SK-N-SH (cell line): ENCODE measurements at regions not wholly inside any gene's neighbourhood (a gene's known extent, or its start where the extent isn't known, plus 50 kb on each side); places are given as distances from the start of the nearest gene placed in this dataset.

ENCODE experiments used
- CTCF ChIA-PET: fragments of 300-600, 350-600 bp; formaldehyde crosslinking; extraction: SDS; loops from one replicate; lab custom pipeline; 2021; lab: Yijun Ruan, JAX
- POLR2A ChIA-PET: fragments of 350-600 bp; sonication (Branson Sonifier 250); formaldehyde crosslinking; extraction: SDS; loops from one replicate; lab custom pipeline; 2020; ENCODE audit warnings: antibody characterized with exemption, inconsistent platforms; lab: Yijun Ruan, JAX
- DNase-seq: peaks from one replicate; pipeline ENCODE4 v3.0.0; 2012
- H2AFZ ChIP-seq: fragments of 200-600 bp; sonication (generic); 2 replicates; pipeline ENCODE4 v1.8.1; 2016; ENCODE audit warnings: antibody characterized with exemption, mild to moderate bottlenecking, low read depth
- H3F3A ChIP-seq: fragments of 200-600 bp; sonication (generic); replicated peaks from 2 replicates; pipeline ENCODE3; 2016; ENCODE audit warnings: antibody characterized with exemption, mild to moderate bottlenecking; ENCODE audit not compliant: insufficient read depth
- H3K27ac ChIP-seq, 2 experiments: fragments of 200-500 bp in 1 of 2; fragments of 200-600 bp in 1 of 2; sonication (Bioruptor generic) in 1 of 2; sonication (generic), shearing (Covaris generic) in 1 of 2; 2 replicates each; pipeline versions ENCODE4 v1.5.1 to v1.6.1; 2014 to 2016; ENCODE audit warnings: low read depth in 2 of 2, inconsistent platforms in 1 of 2, low read length in 1 of 2, mild to moderate bottlenecking in 1 of 2, mixed read lengths in 1 of 2
- H3K27me3 ChIP-seq: fragments of 200-600 bp; sonication (generic), shearing (Covaris generic); 2 replicates; pipeline ENCODE4 v1.6.1; 2016; ENCODE audit warnings: mixed run types; ENCODE audit not compliant: insufficient read depth
- H3K36me3 ChIP-seq, 2 experiments: fragments of 200-500 bp in 1 of 2; fragments of 200-600 bp in 1 of 2; sonication (Bioruptor generic) in 1 of 2; sonication (generic) in 1 of 2; replicated peaks in 1 of 2; 2 replicates each; pipeline versions ENCODE3 to v1.5.1; 2014 to 2016; ENCODE audit warnings: low read length in 1 of 2, mild to moderate bottlenecking in 1 of 2; ENCODE audit not compliant: insufficient read depth in 2 of 2, control insufficient read depth in 1 of 2
- H3K4me1 ChIP-seq, 2 experiments: fragments of 200-500 bp in 1 of 2; fragments of 200-600 bp in 1 of 2; sonication (Bioruptor generic) in 1 of 2; sonication (generic), shearing (Covaris generic) in 1 of 2; 2 replicates each; pipeline versions ENCODE4 v1.5.1 to v1.6.1; 2014 to 2016; ENCODE audit warnings: low read depth in 1 of 2, low read length in 1 of 2, mixed run types in 1 of 2; ENCODE audit not compliant: insufficient read depth in 2 of 2, control insufficient read depth in 1 of 2
- H3K4me2 ChIP-seq: fragments of 200-600 bp; sonication (generic), shearing (Covaris generic); 2 replicates; pipeline ENCODE4 v1.6.1; 2017; ENCODE audit warnings: mixed run types
- H3K4me3 ChIP-seq, 2 experiments: fragments of 200-500 bp in 1 of 2; fragments of 200-600 bp in 1 of 2; sonication (Bioruptor generic) in 1 of 2; sonication (generic), shearing (Covaris generic) in 1 of 2; 2 replicates each; pipeline versions ENCODE4 v1.5.1 to v1.8.1; 2014 to 2016; ENCODE audit warnings: low read depth in 2 of 2, inconsistent platforms in 1 of 2, low read length in 1 of 2, mild to moderate bottlenecking in 1 of 2, mixed read lengths in 1 of 2, moderate library complexity in 1 of 2
- H3K79me2 ChIP-seq: fragments of 200-600 bp; sonication (generic); 2 replicates; pipeline ENCODE4 v1.8.1; 2017; ENCODE audit warnings: mild to moderate bottlenecking; ENCODE audit not compliant: insufficient read depth
- H3K9ac ChIP-seq: fragments of 200-600 bp; sonication (generic); 2 replicates; pipeline ENCODE4 v1.6.1; 2017; ENCODE audit warnings: mixed run types
- H3K9me2 ChIP-seq: fragments of 200-600 bp; sonication (generic); 2 replicates; pipeline ENCODE4 v1.6.1; 2017; ENCODE audit warnings: mixed run types
- H3K9me3 ChIP-seq: fragments of 200-600 bp; sonication (generic); 2 replicates; pipeline ENCODE4 v1.6.1; 2017; ENCODE audit warnings: mixed run types, mild to moderate bottlenecking, moderate library complexity
- H4K20me1 ChIP-seq: fragments of 200-600 bp; sonication (generic); 2 replicates; pipeline ENCODE4 v1.6.1; 2017; ENCODE audit warnings: mild to moderate bottlenecking, mixed run types; ENCODE audit not compliant: insufficient read depth
- CTCF ChIP-seq: fragments of 200-600 bp; sonication (generic); IDR thresholded peaks from 2 replicates; pipeline ENCODE4 v1.6.1; 2017; ENCODE audit warnings: antibody characterized with exemption, mild to moderate bottlenecking, moderate library complexity
- ELF1 ChIP-seq: IDR thresholded peaks from 2 replicates; pipeline ENCODE4 v1.4.0; 2012
- EZH2phosphoT487 ChIP-seq: fragments of 200-600 bp; sonication (generic); IDR thresholded peaks from 2 replicates; pipeline ENCODE4 v1.6.1; 2017; ENCODE audit warnings: low read depth, mixed run types, mild to moderate bottlenecking, antibody characterized with exemption, moderate library complexity, borderline replicate concordance
- FOXM1 ChIP-seq: IDR thresholded peaks from 2 replicates; pipeline ENCODE4 v1.4.0; 2012; ENCODE audit warnings: low read depth, mild to moderate bottlenecking
- GABPA ChIP-seq: IDR thresholded peaks from 2 replicates; pipeline ENCODE4 v1.4.0; 2012; ENCODE audit warnings: low read depth, mild to moderate bottlenecking
- GATA2 ChIP-seq: sonication (generic); formaldehyde crosslinking; IDR thresholded peaks from 2 replicates; pipeline ENCODE4 v1.5.0; 2020; ENCODE audit warnings: mild to moderate bottlenecking, missing genetic modification reagents
- REST ChIP-seq: IDR thresholded peaks from 2 replicates; pipeline ENCODE4 v1.6.1; 2012; ENCODE audit warnings: mild to moderate bottlenecking, low read depth, low read length, moderate library complexity
- RFX5 ChIP-seq: IDR thresholded peaks from 2 replicates; pipeline ENCODE4 v1.6.1; 2012; ENCODE audit warnings: mild to moderate bottlenecking, improper control_type of control experiment, low read length
- RXRA ChIP-seq: IDR thresholded peaks from 2 replicates; pipeline ENCODE4 v1.4.0; 2012; ENCODE audit warnings: low read depth, mild to moderate bottlenecking, borderline replicate concordance
- SMC3 ChIP-seq: IDR thresholded peaks from 2 replicates; pipeline ENCODE4 v1.6.1; 2012; ENCODE audit warnings: low read depth, low read length, improper control_type of control experiment
- TAF1 ChIP-seq: IDR thresholded peaks from 2 replicates; pipeline ENCODE4 v1.6.1; 2012; ENCODE audit warnings: low read depth, mild to moderate bottlenecking, low read length, moderate library complexity, borderline replicate concordance
- TCF12 ChIP-seq: IDR thresholded peaks from 2 replicates; pipeline ENCODE4 v1.4.0; 2012
- TEAD4 ChIP-seq: IDR thresholded peaks from 2 replicates; pipeline ENCODE4 v1.4.0; 2012; ENCODE audit warnings: mild to moderate bottlenecking, borderline replicate concordance; ENCODE audit not compliant: insufficient read depth
- ZBTB33 ChIP-seq: IDR thresholded peaks from 2 replicates; pipeline ENCODE4 v1.4.0; 2012; ENCODE audit warnings: low read depth, borderline replicate concordance
- WGBS: methylation state at CpG from one replicate; pipeline ENCODE4 v1.1.6; 2017; ENCODE audit warnings: low lambda C conversion rate; 5-methylcytosine and 5-hydroxymethylcytosine counted together

DNA sequence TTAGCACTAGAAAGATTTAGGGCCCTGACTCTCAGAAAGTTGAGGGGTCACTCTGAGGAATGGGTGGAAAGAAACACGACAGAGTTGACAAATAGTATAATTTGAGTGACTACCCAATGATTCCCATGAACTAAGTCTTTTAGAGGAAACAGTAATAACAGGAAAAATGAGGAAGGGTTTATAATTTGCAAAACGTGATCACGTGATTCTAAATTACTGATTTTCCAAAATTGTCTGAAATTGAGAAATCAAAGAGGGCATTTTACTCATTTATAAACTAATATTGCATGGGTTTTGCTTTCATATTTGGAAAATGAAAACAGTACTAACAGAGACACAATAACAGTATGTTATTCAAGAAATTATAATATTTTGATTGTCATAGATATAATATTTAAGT lies 1335.7 kb downstream of the PLA2G4A start:
- Histone ChIP-seq H3K27ac (no peak overlapping the region), H3K27me3 (no peaks in the 10 kb centered on the region), H3K9me2 (no peaks in the 10 kb centered on the region), H3K79me2 (no peaks in the 10 kb centered on the region), H2AFZ (no peak overlapping the region), H3K9ac (no peak overlapping the region), H3K4me2 (no peak overlapping the region), H4K20me1 (no peaks in the 10 kb centered on the region), H3K4me1 (peaks cover 0 to 5% of the 10 kb centered on the region in 2 experiments; a peak in 2 of 4 replicates), H3K4me3 (no peak overlapping the region), H3K9me3 (no peaks in the 10 kb centered on the region), H3K36me3 (no peaks in the 10 kb centered on the region), H3F3A (no peaks in the 10 kb centered on the region)
- POLR2A ChIA-PET: no interaction called here
- 81% methylated on average over 3 of the region's 3 CpGs for WGBS
- no peak for DNase-seq
- no peak for TF ChIP-seq REST
- no peak for TF ChIP-seq GABPA
- TF ChIP-seq FOXM1: no peak
- TF ChIP-seq SMC3: no peak
- no peak for TF ChIP-seq ELF1
- no peak for TF ChIP-seq TAF1
- no peak for TF ChIP-seq TEAD4
- no peak for TF ChIP-seq RXRA
- TF ChIP-seq RFX5: no peak
- TF ChIP-seq ZBTB33: no peak
- TF ChIP-seq TCF12: no peak
- TF ChIP-seq EZH2phosphoT487: no peak
- CTCF ChIA-PET: no interaction called here

DNA sequence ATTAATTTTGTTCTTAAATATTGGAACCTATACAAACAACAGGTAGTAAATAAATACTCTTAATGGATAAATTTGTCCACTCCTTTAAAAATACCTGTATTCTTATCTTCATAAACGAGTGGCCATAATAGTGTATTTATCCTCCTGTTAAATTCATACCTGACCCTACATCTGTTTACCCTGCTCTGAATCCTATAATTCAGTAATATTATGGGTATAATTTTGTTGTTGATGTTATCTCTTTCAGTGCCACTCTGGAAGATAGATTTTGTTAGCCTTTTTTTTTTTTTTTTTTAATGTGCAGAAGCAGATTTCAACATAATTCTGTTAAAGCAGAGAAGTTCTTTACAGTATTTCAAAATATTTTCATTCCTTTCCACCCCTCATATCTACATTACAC lies 1337.9 kb downstream of the PLA2G4A start:
- Histone ChIP-seq H3K9me3 (no peaks in the 10 kb centered on the region), H3K27me3 (no peaks in the 10 kb centered on the region), H3K9me2 (no peaks in the 10 kb centered on the region), H3K4me2 (no peak overlapping the region), H3K4me3 (no peak overlapping the region), H3K4me1 (peaks cover 0 to 19% of the 10 kb centered on the region in 2 experiments; a peak in 2 of 4 replicates), H3K27ac (no peak overlapping the region), H3F3A (no peaks in the 10 kb centered on the region), H3K9ac (no peak overlapping the region), H4K20me1 (no peaks in the 10 kb centered on the region), H3K79me2 (no peaks in the 10 kb centered on the region), H3K36me3 (no peaks in the 10 kb centered on the region), H2AFZ (no peak overlapping the region)
- WGBS: 68% methylated on average over 1 of the region's 1 CpG
- POLR2A ChIA-PET: no interaction called here
- CTCF ChIA-PET: no interaction called here
- TF ChIP-seq GATA2 (peak; percentile 51), CTCF (no peak)
- DNase-seq: no peak
